ENCODE measurements at regions not wholly inside any gene's neighbourhood (a gene's known extent, or its start where the extent isn't known, plus 50 kb on each side); places are given as distances from the start of the nearest gene placed in this dataset.

- Histone ChIP-seq H3K9me1 (ENCODE audit: control insufficient read depth, insufficient read depth, low read length) (no peaks in the 10 kb centered on the region), H3K9me3 (replicated peaks; ENCODE audit: control insufficient read depth, insufficient read depth, low read depth, low read length) (no peaks in the 10 kb centered on the region; the same call in 1 of the 2 replicates), H4K20me1 (replicated peaks; ENCODE audit: control insufficient read depth, insufficient read depth, low read length) (no peaks in the 10 kb centered on the region), H3K79me2 (ENCODE audit: control insufficient read depth, insufficient read depth, low read length) (no peaks in the 10 kb centered on the region), H3K9ac (ENCODE audit: insufficient read depth in 1 of 2, low read depth in 2 of 2, low read length in 2 of 2) (no peak overlapping the region), H3K27me3 (ENCODE audit: control insufficient read depth in 2 of 2, insufficient read depth in 2 of 2, low read length in 2 of 2) (no peaks in the 10 kb centered on the region), H3K27ac (ENCODE audit: extremely low read depth, low read depth, low read length) (no peak overlapping the region), H3K4me2 (ENCODE audit: insufficient read depth, low read length) (no peak overlapping the region), H2AFZ (ENCODE audit: low read depth, low read length) (no peak overlapping the region), H3K36me3 (ENCODE audit: control insufficient read depth, insufficient read depth, low read length) (no peaks in the 10 kb centered on the region), H3K4me1 (replicated peaks in 1 of 2; ENCODE audit: control insufficient read depth in 2 of 2, insufficient read depth in 2 of 2, low read length in 2 of 2) (no peaks in the 10 kb centered on the region), H3K4me3 (no peak overlapping the region)
- ChIA-PET CTCF (ENCODE audit: low intra/inter-chr PET ratio) (no interaction called here), POLR2A (no interaction called here)
- 0% methylated on average over 4 of the region's 4 CpGs for WGBS (ENCODE audit: insufficient coverage, low coverage, missing lambda C conversion rate)
- intact Hi-C loops (cut with micrococcal nuclease), result no loop called here
- in situ Hi-C loops (cut with MboI), result no loop called here
- TF ChIP-seq ZNF398 (CRISPR knock-in tag; IDR thresholded peaks at IDR 0.05) (no peak), NBN (IDR thresholded peaks at IDR 0.05; ENCODE audit: low read depth) (no peak), POLR2B (IDR thresholded peaks at IDR 0.05; ENCODE audit: low read depth, partially characterized antibody) (no peak), ZNF41 (CRISPR knock-in tag; conservative IDR thresholded peaks at IDR 0.05) (no peak), MAFF (IDR thresholded peaks at IDR 0.05; ENCODE audit: low read length) (no peak), TFE3 (CRISPR knock-in tag; IDR thresholded peaks at IDR 0.05) (no peak), CBX5 (IDR thresholded peaks at IDR 0.05; ENCODE audit: borderline replicate concordance, low read depth) (no peak), HDAC8 (tag; IDR thresholded peaks at IDR 0.05) (no peak), ZNF316 (IDR thresholded peaks at IDR 0.05) (no peak), MCM7 (IDR thresholded peaks at IDR 0.05) (no peak), FOXJ3 (CRISPR knock-in tag; IDR thresholded peaks at IDR 0.05) (no peak), PCBP2 (IDR thresholded peaks at IDR 0.05; ENCODE audit: low read depth, low read length, poor library complexity, severe bottlenecking) (no peak), ZNF354B (CRISPR knock-in tag; IDR thresholded peaks at IDR 0.05) (no peak)
- no TSS peak for BruUV-seq (replicated peaks)
- no peak for FAIRE-seq
- DNase-seq (ENCODE audit: extremely low read depth in 1 of 4, low spot score in 3 of 4), result no peak
- no peak for ATAC-seq
Observed at GRCh38 chr15:93852761-93853160, 378.6 kb upstream of the MCTP2 start.

Measured in K562 (cell line).